ENCODE measurements at regions not wholly inside any gene's neighbourhood (a gene's known extent, or its start where the extent isn't known, plus 50 kb on each side); places are given as distances from the start of the nearest gene placed in this dataset.

GRCh38 chr3:168596175-168596823 is 500.6 kb upstream of the GOLIM4 start:
- TF ChIP-seq POLR2A (IDR thresholded peaks at IDR 0.05; ENCODE audit: low read depth, low read length) (no peak), CHD1 (IDR thresholded peaks at IDR 0.05; ENCODE audit: low read depth, low read length) (no peak), MAFK (IDR thresholded peaks at IDR 0.05; ENCODE audit: low read depth, low read length) (no peak), RCOR1 (IDR thresholded peaks at IDR 0.05; ENCODE audit: insufficient replicate concordance, low read length) (no peak), CTCF (conservative IDR thresholded peaks at IDR 0.05; ENCODE audit: low read depth, low read length) (no peak), CEBPB (IDR thresholded peaks at IDR 0.05; ENCODE audit: low read depth, low read length) (no peak)
